Endothelial cell of umbilical vein (primary cell): ENCODE measurements at regions not wholly inside any gene's neighbourhood (a gene's known extent, or its start where the extent isn't known, plus 50 kb on each side); places are given as distances from the start of the nearest gene placed in this dataset.

ENCODE experiments used
- BruUV-seq: library from RNA; stranded (reverse); fragments of 400-500 nt; replicated peaks from 2 replicates; lab custom pipeline; 2021; lab: Mats Ljungman, UMichigan
- CTCF ChIA-PET: fragments of 300-600, 350-600 bp; sonication (Branson Sonifier 250); formaldehyde crosslinking; loops from one replicate; lab custom pipeline; 2021; ENCODE audit warnings: antibody characterized with exemption, inconsistent platforms; lab: Charles Lee
- POLR2A ChIA-PET: fragments of 300-600, 350-600 bp; sonication (Branson Sonifier 250); formaldehyde crosslinking; loops from one replicate; lab custom pipeline; 2021; ENCODE audit warnings: antibody characterized with exemption, inconsistent platforms; lab: Charles Lee
- DNase-seq: peaks from one replicate; pipeline ENCODE4 v3.0.0-alpha.2; 2011; ENCODE audit warnings: low read depth, low spot score
- FAIRE-seq: peaks from 2 replicates; lab custom pipeline; 2011; peaks lifted over from hg19 to GRCh38; lab: Jason Lieb, UNC
- H2AFZ ChIP-seq: 2 replicates; pipeline ENCODE4 v1.6.0; 2012; ENCODE audit warnings: low read depth, low read length, control low read depth, inconsistent platforms
- H3K27ac ChIP-seq: 2 replicates; pipeline ENCODE4 v1.5.1; 2011; ENCODE audit warnings: low read depth, mild to moderate bottlenecking, control low read depth, low read length, moderate library complexity; ENCODE audit not compliant: insufficient read depth
- H3K27me3 ChIP-seq, 2 experiments: 2 replicates each; pipeline versions ENCODE4 v1.6.0 to v1.6.1; 2011; ENCODE audit warnings: low read length in 2 of 2, mixed read lengths in 1 of 2; ENCODE audit not compliant: control insufficient read depth in 2 of 2, insufficient read depth in 2 of 2
- H3K36me3 ChIP-seq, 2 experiments: 2 replicates in 1 of 2; 3 replicates in 1 of 2; pipeline ENCODE4 v1.5.1; 2011; ENCODE audit warnings: low read length in 2 of 2, mild to moderate bottlenecking in 1 of 2, moderate library complexity in 1 of 2; ENCODE audit not compliant: control insufficient read depth in 2 of 2, insufficient read depth in 2 of 2; ENCODE audit errors: extremely low read depth in 1 of 2
- H3K4me1 ChIP-seq: 3 replicates; pipeline ENCODE4 v1.5.1; 2011; ENCODE audit warnings: mild to moderate bottlenecking, low read length; ENCODE audit not compliant: control insufficient read depth, insufficient read depth; ENCODE audit errors: extremely low read depth
- H3K4me2 ChIP-seq: 2 replicates; pipeline ENCODE4 v1.6.1; 2011; ENCODE audit warnings: low read length, control low read depth, mixed read lengths; ENCODE audit not compliant: insufficient read depth
- H3K4me3 ChIP-seq, 3 experiments: fragments of 200-600 bp in 1 of 3; sonication (generic), shearing (Covaris generic) in 1 of 3; replicated peaks in 1 of 3; 2 replicates each; pipeline ENCODE4 v1.5.1; 2011 to 2016; ENCODE audit warnings: control low read depth in 3 of 3, low read length in 3 of 3, mild to moderate bottlenecking in 2 of 3, inconsistent platforms in 1 of 3, low read depth in 1 of 3, moderate library complexity in 1 of 3; ENCODE audit not compliant: insufficient read depth in 1 of 3
- H3K79me2 ChIP-seq: 2 replicates; pipeline ENCODE4 v1.6.0; 2012; ENCODE audit warnings: low read length, inconsistent platforms; ENCODE audit not compliant: control insufficient read depth, insufficient read depth
- H3K9ac ChIP-seq: replicated peaks from 2 replicates; pipeline ENCODE3; 2011; ENCODE audit warnings: low read length, control low read depth; ENCODE audit not compliant: insufficient read depth; ENCODE audit errors: extremely low read depth
- H3K9me1 ChIP-seq: replicated peaks from 3 replicates; pipeline ENCODE4 v1.6.0; 2011; ENCODE audit warnings: mild to moderate bottlenecking, low read length; ENCODE audit not compliant: control insufficient read depth, insufficient read depth; ENCODE audit errors: extremely low read depth
- H3K9me3 ChIP-seq: replicated peaks from 2 replicates; pipeline ENCODE4 v1.5.1; 2012; ENCODE audit warnings: low read length, inconsistent platforms; ENCODE audit not compliant: control insufficient read depth, insufficient read depth
- H4K20me1 ChIP-seq: replicated peaks from 2 replicates; pipeline ENCODE3; 2011; ENCODE audit warnings: mild to moderate bottlenecking, low read length; ENCODE audit not compliant: control insufficient read depth, insufficient read depth; ENCODE audit errors: extremely low read depth
- EZH2 ChIP-seq: IDR thresholded peaks from 2 replicates; pipeline ENCODE4 v1.6.1; 2012; ENCODE audit warnings: borderline replicate concordance, low read depth, mild to moderate bottlenecking, moderate library complexity, low read length, inconsistent platforms; ENCODE audit not compliant: severe bottlenecking
- FOS ChIP-seq: IDR thresholded peaks from 2 replicates; pipeline ENCODE4 v1.6.1; 2011; ENCODE audit warnings: mild to moderate bottlenecking, low read length, moderate library complexity, borderline replicate concordance; ENCODE audit not compliant: insufficient read depth
- GATA2 ChIP-seq: IDR thresholded peaks from 2 replicates; pipeline ENCODE4 v1.7.0; 2011; ENCODE audit warnings: low read depth, mild to moderate bottlenecking, moderate library complexity, mixed read lengths, low read length; ENCODE audit not compliant: insufficient read length, insufficient read depth
- JUN ChIP-seq: IDR thresholded peaks from 2 replicates; pipeline ENCODE4 v1.6.1; 2011; ENCODE audit warnings: borderline replicate concordance, low read depth; ENCODE audit not compliant: insufficient read length, insufficient read depth
- MYC ChIP-seq: IDR thresholded peaks from one replicate; pipeline ENCODE4 v1.6.1; 2011; ENCODE audit warnings: mild to moderate bottlenecking, low read depth, low read length
- POLR2A ChIP-seq: IDR thresholded peaks from 2 replicates; pipeline ENCODE4 v1.6.1; 2012; ENCODE audit warnings: low read depth, mild to moderate bottlenecking, control low read depth, low read length
- POLR2AphosphoS5 ChIP-seq: IDR thresholded peaks from 2 replicates; pipeline ENCODE4 v1.6.1; 2012; ENCODE audit warnings: low read depth, mild to moderate bottlenecking, control low read depth, low read length, moderate library complexity; ENCODE audit not compliant: insufficient read depth
- dilution Hi-C: fragments of 300-500 bp; cut with MboI; formaldehyde crosslinking; loops from one replicate; pipeline ENCODE4 v1.15.0; 2019; ENCODE audit warnings: low sequenced_read_pairs; ENCODE audit not compliant: extremely low pct_ligation_motif_present
- intact Hi-C: fragments of 100-400 bp; cut with micrococcal nuclease; formaldehyde crosslinking; loops from one replicate; pipeline ENCODE4 v1.10.0; 2022
- TF ChIP-seq, protein P1 (sequence below), 2 donors: IDR thresholded peaks; 1 replicate in 1 of 2; 2 replicates in 1 of 2; pipeline ENCODE4 v1.5.1; 2011; ENCODE audit warnings: low read length in 2 of 2, mild to moderate bottlenecking in 2 of 2, moderate library complexity in 2 of 2, control low read depth in 1 of 2, inconsistent platforms in 1 of 2, low read depth in 1 of 2; ENCODE audit not compliant: insufficient read depth in 1 of 2; ENCODE audit errors: extremely low read depth in 1 of 2
- TF ChIP-seq, protein P2 (sequence below): IDR thresholded peaks from 2 replicates; pipeline ENCODE4 v1.6.1; 2011; ENCODE audit not compliant: insufficient read depth, insufficient read length

DNA sequence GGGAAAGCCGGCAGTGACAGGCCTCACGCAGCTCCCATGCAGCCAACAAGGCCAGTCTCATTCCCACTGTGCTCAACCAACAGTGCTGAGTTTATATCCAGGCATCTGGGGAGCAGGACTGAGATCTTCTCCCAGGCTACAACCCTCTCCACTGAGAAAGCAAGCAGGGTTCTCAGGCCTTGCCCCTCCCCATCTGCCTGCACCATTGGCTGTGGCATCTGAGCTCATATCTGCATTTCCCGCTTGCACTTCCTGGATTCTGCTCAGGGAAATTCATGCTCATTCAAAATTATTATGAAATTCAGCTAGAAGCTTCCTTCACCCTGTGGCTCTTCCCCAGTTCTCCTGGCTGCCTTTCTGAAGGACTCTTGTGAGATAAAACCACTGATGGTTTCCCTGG is 1029.0 kb downstream of the GRM8 start:
- Histone ChIP-seq H3K36me3 (no peaks in the 10 kb centered on the region), H3K9me3 (peaks cover 2% of the 10 kb centered on the region), H3K27me3 (no peaks in the 10 kb centered on the region), H3K9ac (no peak overlapping the region), H3K79me2 (no peaks in the 10 kb centered on the region), H3K4me2 (no peak overlapping the region), H3K9me1 (no peaks in the 10 kb centered on the region), H2AFZ (no peak overlapping the region), H4K20me1 (no peaks in the 10 kb centered on the region), H3K27ac (no peak overlapping the region), H3K4me1 (no peaks in the 10 kb centered on the region), H3K4me3 (no peak overlapping the region)
- dilution Hi-C loops (no loop called here), intact Hi-C loops (no loop called here)
- BruUV-seq = no TSS peak
- ChIA-PET POLR2A (no interaction called here), CTCF (no interaction called here)
- DNase-seq (no peak), FAIRE-seq (no peak)
- TF ChIP-seq, protein P1, sequence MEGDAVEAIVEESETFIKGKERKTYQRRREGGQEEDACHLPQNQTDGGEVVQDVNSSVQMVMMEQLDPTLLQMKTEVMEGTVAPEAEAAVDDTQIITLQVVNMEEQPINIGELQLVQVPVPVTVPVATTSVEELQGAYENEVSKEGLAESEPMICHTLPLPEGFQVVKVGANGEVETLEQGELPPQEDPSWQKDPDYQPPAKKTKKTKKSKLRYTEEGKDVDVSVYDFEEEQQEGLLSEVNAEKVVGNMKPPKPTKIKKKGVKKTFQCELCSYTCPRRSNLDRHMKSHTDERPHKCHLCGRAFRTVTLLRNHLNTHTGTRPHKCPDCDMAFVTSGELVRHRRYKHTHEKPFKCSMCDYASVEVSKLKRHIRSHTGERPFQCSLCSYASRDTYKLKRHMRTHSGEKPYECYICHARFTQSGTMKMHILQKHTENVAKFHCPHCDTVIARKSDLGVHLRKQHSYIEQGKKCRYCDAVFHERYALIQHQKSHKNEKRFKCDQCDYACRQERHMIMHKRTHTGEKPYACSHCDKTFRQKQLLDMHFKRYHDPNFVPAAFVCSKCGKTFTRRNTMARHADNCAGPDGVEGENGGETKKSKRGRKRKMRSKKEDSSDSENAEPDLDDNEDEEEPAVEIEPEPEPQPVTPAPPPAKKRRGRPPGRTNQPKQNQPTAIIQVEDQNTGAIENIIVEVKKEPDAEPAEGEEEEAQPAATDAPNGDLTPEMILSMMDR (IDR thresholded peaks at IDR 0.05; ENCODE audit: extremely low read depth in 1 of 2, insufficient read depth in 1 of 2, low read depth in 1 of 2, low read length in 2 of 2) = no peak
- TF ChIP-seq, protein P2, sequence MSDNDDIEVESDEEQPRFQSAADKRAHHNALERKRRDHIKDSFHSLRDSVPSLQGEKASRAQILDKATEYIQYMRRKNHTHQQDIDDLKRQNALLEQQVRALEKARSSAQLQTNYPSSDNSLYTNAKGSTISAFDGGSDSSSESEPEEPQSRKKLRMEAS = no peak
- TF ChIP-seq FOS (no peak), JUN (no peak), GATA2 (no peak), POLR2A (no peak), MYC (no peak)

DNA sequence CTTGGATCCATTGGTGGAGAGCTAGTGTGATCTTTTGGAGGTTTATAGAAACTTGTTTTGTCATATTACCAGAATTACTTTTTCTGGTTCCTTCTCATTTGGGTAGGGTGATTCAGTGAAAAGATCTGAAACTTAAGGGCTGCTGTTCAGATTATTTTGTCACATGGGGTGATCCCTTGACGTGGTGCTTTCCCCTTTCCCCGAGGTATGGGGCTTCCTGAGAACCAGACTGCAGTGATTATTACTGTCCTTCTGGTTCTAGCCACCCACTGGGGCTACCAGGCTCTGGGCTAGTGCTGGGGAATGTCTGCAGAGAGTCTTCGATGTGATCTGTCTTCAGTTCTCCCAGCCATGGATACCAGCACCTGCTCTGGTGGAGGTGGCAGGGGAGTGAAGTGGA is 1030.0 kb downstream of the GRM8 start:
- H4K20me1 ChIP-seq = no peaks in the 10 kb centered on the region
- no peaks in the 10 kb centered on the region for H3K4me1 ChIP-seq
- no peak overlapping the region for H2AFZ ChIP-seq
- CTCF ChIA-PET = no interaction called here
- POLR2A ChIA-PET = no interaction called here
- no peak for TF ChIP-seq POLR2AphosphoS5
- no peak for TF ChIP-seq FOS
- TF ChIP-seq EZH2 = no peak
- TF ChIP-seq MYC = no peak
- TF ChIP-seq GATA2 = no peak
- no peak for TF ChIP-seq JUN
- TF ChIP-seq, protein P1 (IDR thresholded peaks at IDR 0.05; ENCODE audit: extremely low read depth in 1 of 2, insufficient read depth in 1 of 2, low read depth in 1 of 2, low read length in 2 of 2) = no peak
- TF ChIP-seq POLR2A = no peak
- H3K4me3 ChIP-seq = no peak overlapping the region
- no peaks in the 10 kb centered on the region for H3K79me2 ChIP-seq
- H3K9me3 ChIP-seq = peaks cover 2% of the 10 kb centered on the region
- DNase-seq = no peak
- intact Hi-C loops (no loop called here), dilution Hi-C loops (no loop called here)
- H3K9me1 ChIP-seq = no peaks in the 10 kb centered on the region
- H3K9ac ChIP-seq = no peak overlapping the region
- no peaks in the 10 kb centered on the region for H3K27me3 ChIP-seq
- H3K36me3 ChIP-seq = no peaks in the 10 kb centered on the region
- no TSS peak for BruUV-seq
- no peak overlapping the region for H3K4me2 ChIP-seq
- no peak for FAIRE-seq
- H3K27ac ChIP-seq = no peak overlapping the region
